ENCODE measurements at regions not wholly inside any gene's neighbourhood (a gene's known extent, or its start where the extent isn't known, plus 50 kb on each side); places are given as distances from the start of the nearest gene placed in this dataset.
"Not testable (repeated sequence)": the region's sequence is repeated elsewhere in the genome, so short reads cannot be mapped to it uniquely, and the experiment has no call there.

DNA sequence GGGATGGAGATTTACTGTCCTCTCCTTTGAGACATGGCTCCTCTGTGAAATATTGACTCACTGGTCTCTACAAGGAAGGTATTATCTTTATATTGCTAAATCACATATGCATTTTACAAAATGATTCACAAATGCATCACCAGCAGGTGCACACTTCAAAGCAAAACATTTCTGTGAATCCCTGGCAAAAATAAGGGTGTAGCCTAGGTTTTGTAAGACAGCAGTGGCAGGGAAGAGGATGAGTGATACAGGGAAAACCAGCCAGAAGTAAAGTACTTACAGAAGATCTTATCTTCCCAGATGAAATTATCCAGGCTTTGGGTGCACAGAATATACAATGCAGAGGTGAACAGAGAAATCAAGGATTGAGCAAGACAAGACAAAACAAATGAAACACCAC is 1094.6 kb downstream of the GATA3 start:
- no peak for TF ChIP-seq CTCF (conservative IDR thresholded peaks at IDR 0.05; ENCODE audit: low read depth, low read length)
- DNase-seq (ENCODE audit: low read depth), result no peak

GRCh38 chr10:9153057-9153456 is 1098.6 kb downstream of the GATA3 start:
- not testable (repeated sequence) for H3K4me3 ChIP-seq (ENCODE audit: low read depth, low read length); DNase-seq (ENCODE audit: low read depth)

More for the DNA sequence above, 1094.6 kb downstream of the GATA3 start:
- H3K4me3 ChIP-seq (ENCODE audit: low read depth, low read length), result no peak overlapping the region

GRCh38 chr10:9157656-9158055 is 1103.2 kb downstream of the GATA3 start:
- DNase-seq (ENCODE audit: low read depth), result no peak
- H3K4me3 ChIP-seq (ENCODE audit: low read depth, low read length), result no peak overlapping the region
- no peak for TF ChIP-seq CTCF (conservative IDR thresholded peaks at IDR 0.05; ENCODE audit: low read depth, low read length)

DNA sequence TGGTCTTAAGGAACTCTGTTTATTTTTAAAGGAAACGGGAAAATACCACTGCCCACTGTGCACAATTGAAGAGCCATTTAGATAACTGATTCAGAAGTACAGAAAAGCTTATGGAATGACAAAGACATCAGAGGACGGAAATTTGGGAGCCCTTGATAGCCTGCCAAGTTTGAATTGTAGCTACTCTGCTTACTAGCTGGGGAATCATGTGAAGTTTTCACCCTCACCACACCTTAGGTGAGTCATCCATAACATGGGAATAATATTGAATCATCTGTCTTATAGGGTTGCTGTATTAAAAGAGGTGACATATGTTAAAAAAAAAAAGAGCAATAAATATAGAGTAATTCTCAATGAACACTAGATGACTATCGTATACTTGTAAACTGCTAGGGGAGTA is 1104.2 kb downstream of the GATA3 start:
- no peak for TF ChIP-seq CTCF (conservative IDR thresholded peaks at IDR 0.05; ENCODE audit: low read depth, low read length)
- no peak overlapping the region for H3K4me3 ChIP-seq (ENCODE audit: low read depth, low read length)
- DNase-seq (ENCODE audit: low read depth), result no peak

GRCh38 chr10:9160275-9160674 is 1105.8 kb downstream of the GATA3 start:
- no peak for TF ChIP-seq CTCF (conservative IDR thresholded peaks at IDR 0.05; ENCODE audit: low read depth, low read length)

DNA sequence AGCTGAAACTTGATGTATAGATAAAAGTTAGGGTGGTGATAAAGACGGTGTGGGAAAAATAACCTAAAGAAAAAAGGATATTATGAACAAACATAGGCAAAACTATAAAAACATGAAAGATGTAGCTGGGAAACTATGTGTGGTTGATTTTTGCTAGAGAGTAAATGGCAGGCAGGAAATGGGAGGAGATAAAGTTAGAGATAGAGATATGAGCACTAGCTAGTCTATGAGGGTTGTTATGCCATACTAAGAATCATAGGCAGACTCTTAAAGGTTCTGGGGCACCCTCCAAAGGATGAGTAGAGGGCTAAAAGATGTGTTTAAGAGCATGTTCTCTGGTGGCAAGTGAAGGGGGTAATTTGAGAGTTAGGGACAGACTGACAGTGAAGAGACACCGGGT is 1109.2 kb downstream of the GATA3 start:
- no peak for DNase-seq (ENCODE audit: low read depth)
- TF ChIP-seq CTCF (conservative IDR thresholded peaks at IDR 0.05; ENCODE audit: low read depth, low read length), result no peak
- H3K4me3 ChIP-seq (ENCODE audit: low read depth, low read length), result no peak overlapping the region

More at GRCh38 chr10:9160275-9160674, 1105.8 kb downstream of the GATA3 start:
- no peak overlapping the region for H3K4me3 ChIP-seq (ENCODE audit: low read depth, low read length)
- DNase-seq (ENCODE audit: low read depth), result no peak

DNA sequence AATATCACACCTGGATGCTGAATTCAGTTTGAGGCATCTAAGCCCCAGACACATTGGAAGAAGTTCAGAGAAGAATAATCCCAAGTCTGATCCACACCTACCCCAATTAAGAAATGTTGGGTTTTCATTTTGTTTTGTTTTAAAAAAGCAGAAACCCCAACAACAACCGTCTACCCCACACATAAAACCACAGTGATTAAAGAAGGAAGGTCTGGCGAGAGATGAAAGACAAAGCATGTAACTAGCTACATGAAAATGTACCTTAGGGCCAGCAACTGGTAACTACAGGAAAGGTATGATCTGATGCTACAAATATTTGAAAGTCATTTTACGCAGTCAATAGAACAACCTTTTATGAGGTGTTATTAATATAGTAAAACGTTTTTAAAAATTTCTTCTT is 1112.3 kb downstream of the GATA3 start:
- no peak for TF ChIP-seq CTCF (conservative IDR thresholded peaks at IDR 0.05; ENCODE audit: low read depth, low read length)
- DNase-seq (ENCODE audit: low read depth), result no peak
- H3K4me3 ChIP-seq (ENCODE audit: low read depth, low read length), result no peak overlapping the region

GRCh38 chr10:9172276-9172675 is 1117.8 kb downstream of the GATA3 start:
- no peak for DNase-seq (ENCODE audit: low read depth)
- TF ChIP-seq CTCF (conservative IDR thresholded peaks at IDR 0.05; ENCODE audit: low read depth, low read length), result no peak
- H3K4me3 ChIP-seq (ENCODE audit: low read depth, low read length), result no peak overlapping the region

Data from choroid plexus epithelial cell (primary cell).